Astrocyte (in vitro differentiated cells and primary cell): ENCODE measurements at regions not wholly inside any gene's neighbourhood (a gene's known extent, or its start where the extent isn't known, plus 50 kb on each side); places are given as distances from the start of the nearest gene placed in this dataset.
"Not testable (repeated sequence)": the region's sequence is repeated elsewhere in the genome, so short reads cannot be mapped to it uniquely, and the experiment has no call there.

Experiments used
- DNase-seq: peaks from one replicate; pipeline ENCODE4 v3.0.0-alpha.2; 2010; ENCODE audit warnings: low read depth
- FAIRE-seq: peaks from 2 replicates; lab custom pipeline; 2011; peaks lifted over from hg19 to GRCh38; lab: Jason Lieb, UNC
- H2AFZ ChIP-seq: 2 replicates; pipeline ENCODE4 v1.6.0; 2012; ENCODE audit warnings: low read depth, low read length, inconsistent platforms
- H3K27ac ChIP-seq: 2 replicates; pipeline ENCODE4 v1.5.1; 2011; ENCODE audit warnings: low read depth, low read length, inconsistent platforms
- H3K27me3 ChIP-seq: 2 replicates; pipeline ENCODE4 v1.6.0; 2011; ENCODE audit warnings: low read length, inconsistent platforms; ENCODE audit not compliant: insufficient read depth
- H3K36me3 ChIP-seq: 2 replicates; pipeline ENCODE4 v1.5.1; 2011; ENCODE audit warnings: low read length, inconsistent platforms; ENCODE audit not compliant: insufficient read depth
- H3K4me1 ChIP-seq: 2 replicates; pipeline ENCODE4 v1.5.1; 2011; ENCODE audit warnings: low read length, inconsistent platforms; ENCODE audit not compliant: insufficient read depth
- H3K4me2 ChIP-seq: 2 replicates; pipeline ENCODE4 v1.6.0; 2012; ENCODE audit warnings: low read length, inconsistent platforms
- H3K4me3 ChIP-seq: 2 replicates; pipeline ENCODE4 v1.5.1; 2011; ENCODE audit warnings: low read depth, mild to moderate bottlenecking, low read length, inconsistent platforms; ENCODE audit not compliant: insufficient read depth
- H3K79me2 ChIP-seq: 2 replicates; pipeline ENCODE4 v1.6.0; 2012; ENCODE audit warnings: mild to moderate bottlenecking, low read length, inconsistent platforms; ENCODE audit not compliant: insufficient read depth
- H3K9ac ChIP-seq: 2 replicates; pipeline ENCODE4 v1.6.0; 2012; ENCODE audit warnings: mild to moderate bottlenecking, low read length, inconsistent platforms
- H3K9me3 ChIP-seq: 2 replicates; pipeline ENCODE4 v1.5.1; 2012; ENCODE audit warnings: low read depth, mild to moderate bottlenecking, low read length, inconsistent platforms; ENCODE audit not compliant: insufficient read depth
- H4K20me1 ChIP-seq: 2 replicates; pipeline ENCODE4 v1.6.0; 2012; ENCODE audit warnings: low read length, inconsistent platforms; ENCODE audit not compliant: insufficient read depth
- H3K27ac Mint-ChIP-seq: one replicate; pipeline ENCODE4 v1.8.0; 2021; ENCODE audit warnings: mild to moderate bottlenecking, mixed read lengths; ENCODE audit not compliant: unreplicated experiment
- H3K27me3 Mint-ChIP-seq: one replicate; pipeline ENCODE4 v1.8.0; 2021; ENCODE audit warnings: low read depth, mixed read lengths; ENCODE audit not compliant: unreplicated experiment
- H3K36me3 Mint-ChIP-seq: one replicate; pipeline ENCODE4 v1.8.0; 2021; ENCODE audit warnings: low read depth, mixed read lengths; ENCODE audit not compliant: unreplicated experiment
- H3K4me1 Mint-ChIP-seq: one replicate; pipeline ENCODE4 v1.8.0; 2021; ENCODE audit warnings: low read depth, mixed read lengths; ENCODE audit not compliant: unreplicated experiment
- H3K4me3 Mint-ChIP-seq: one replicate; pipeline ENCODE4 v1.8.0; 2021; ENCODE audit warnings: mild to moderate bottlenecking, moderate library complexity, mixed read lengths; ENCODE audit not compliant: unreplicated experiment
- H3K9me3 Mint-ChIP-seq: one replicate; pipeline ENCODE4 v1.8.0; 2021; ENCODE audit warnings: mild to moderate bottlenecking, mixed read lengths; ENCODE audit not compliant: unreplicated experiment
- EZH2 ChIP-seq: IDR thresholded peaks from 2 replicates; pipeline ENCODE4 v1.6.1; 2012; ENCODE audit warnings: mild to moderate bottlenecking, low read length, inconsistent platforms; ENCODE audit not compliant: insufficient read depth
- TF ChIP-seq, protein P1 (sequence below): IDR thresholded peaks from 2 replicates; pipeline ENCODE4 v1.5.1; 2011; ENCODE audit warnings: low read depth, mild to moderate bottlenecking, inconsistent platforms, low read length, moderate library complexity; ENCODE audit not compliant: insufficient read depth

DNA sequence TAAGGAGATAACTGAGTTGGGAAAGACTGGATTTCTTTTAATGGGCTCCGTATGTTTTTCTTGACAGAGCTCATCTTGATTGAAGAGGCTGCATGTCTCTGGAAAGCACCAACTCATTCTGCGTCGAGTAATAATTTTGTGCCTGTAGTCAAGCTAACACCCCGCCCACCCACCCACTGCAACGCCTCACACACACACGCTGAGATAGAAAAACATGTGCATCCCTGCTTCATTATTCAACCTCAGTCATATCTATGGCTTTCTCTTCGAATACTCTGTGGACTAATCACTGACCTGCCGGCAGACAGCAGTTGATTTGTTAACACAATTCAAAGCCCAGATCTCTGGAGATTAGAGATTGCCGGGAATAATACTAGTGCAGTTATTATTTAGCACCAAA is 220.2 kb upstream of the TOM1L1 start:
- no peaks in the 10 kb centered on the region for H3K9me3 Mint-ChIP-seq
- H3K27me3 ChIP-seq: no peaks in the 10 kb centered on the region
- H2AFZ ChIP-seq: no peak overlapping the region
- H3K4me1 ChIP-seq: no peaks in the 10 kb centered on the region
- DNase-seq (no peak), FAIRE-seq (no peak)
- no peak overlapping the region for H3K27ac Mint-ChIP-seq
- H3K4me3 ChIP-seq: no peak overlapping the region
- H3K27me3 Mint-ChIP-seq: no peaks in the 10 kb centered on the region
- H3K9ac ChIP-seq: no peak overlapping the region
- H3K36me3 ChIP-seq: no peaks in the 10 kb centered on the region
- H3K4me2 ChIP-seq: no peak overlapping the region
- H3K4me1 Mint-ChIP-seq: no peaks in the 10 kb centered on the region
- no peaks in the 10 kb centered on the region for H3K36me3 Mint-ChIP-seq
- no peak overlapping the region for H3K27ac ChIP-seq
- H3K79me2 ChIP-seq: no peaks in the 10 kb centered on the region
- H3K9me3 ChIP-seq: peaks cover 4% of the 10 kb centered on the region
- no peak overlapping the region for H3K4me3 Mint-ChIP-seq
- no peaks in the 10 kb centered on the region for H4K20me1 ChIP-seq
- TF ChIP-seq, protein P1, sequence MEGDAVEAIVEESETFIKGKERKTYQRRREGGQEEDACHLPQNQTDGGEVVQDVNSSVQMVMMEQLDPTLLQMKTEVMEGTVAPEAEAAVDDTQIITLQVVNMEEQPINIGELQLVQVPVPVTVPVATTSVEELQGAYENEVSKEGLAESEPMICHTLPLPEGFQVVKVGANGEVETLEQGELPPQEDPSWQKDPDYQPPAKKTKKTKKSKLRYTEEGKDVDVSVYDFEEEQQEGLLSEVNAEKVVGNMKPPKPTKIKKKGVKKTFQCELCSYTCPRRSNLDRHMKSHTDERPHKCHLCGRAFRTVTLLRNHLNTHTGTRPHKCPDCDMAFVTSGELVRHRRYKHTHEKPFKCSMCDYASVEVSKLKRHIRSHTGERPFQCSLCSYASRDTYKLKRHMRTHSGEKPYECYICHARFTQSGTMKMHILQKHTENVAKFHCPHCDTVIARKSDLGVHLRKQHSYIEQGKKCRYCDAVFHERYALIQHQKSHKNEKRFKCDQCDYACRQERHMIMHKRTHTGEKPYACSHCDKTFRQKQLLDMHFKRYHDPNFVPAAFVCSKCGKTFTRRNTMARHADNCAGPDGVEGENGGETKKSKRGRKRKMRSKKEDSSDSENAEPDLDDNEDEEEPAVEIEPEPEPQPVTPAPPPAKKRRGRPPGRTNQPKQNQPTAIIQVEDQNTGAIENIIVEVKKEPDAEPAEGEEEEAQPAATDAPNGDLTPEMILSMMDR: no peak
- TF ChIP-seq EZH2: no peak

DNA sequence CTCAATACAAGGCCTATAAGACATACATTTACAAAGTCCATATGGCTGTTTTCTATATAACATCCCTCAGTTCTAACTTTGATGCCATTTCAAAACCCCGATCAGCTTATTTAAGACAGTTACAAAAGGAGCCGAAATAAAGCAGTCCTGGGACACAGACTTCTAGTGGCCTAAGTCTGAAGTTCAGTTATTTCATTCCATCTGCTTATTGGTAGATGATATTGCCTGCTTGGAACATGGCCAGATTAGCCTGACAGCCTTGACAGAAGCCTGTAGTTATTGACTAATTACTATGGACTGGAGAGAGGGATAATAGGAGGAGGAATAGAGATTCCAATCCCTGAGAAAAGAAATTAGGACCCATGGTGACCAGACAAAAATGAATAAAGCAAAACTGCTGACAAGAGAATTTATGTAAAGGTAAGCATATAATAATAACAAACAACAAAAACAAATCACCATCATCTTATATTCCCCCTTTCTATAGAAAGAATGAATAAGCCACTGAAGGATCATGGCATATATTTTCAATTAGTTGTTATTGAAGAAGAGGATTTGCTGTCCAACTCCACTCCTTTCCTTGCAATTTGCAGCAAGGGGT is 206.3 kb upstream of the TOM1L1 start:
- no peak overlapping the region for H3K9ac ChIP-seq
- no peak overlapping the region for H3K4me3 ChIP-seq
- H3K27me3 ChIP-seq: no peaks in the 10 kb centered on the region
- no peaks in the 10 kb centered on the region for H3K4me1 ChIP-seq
- H3K27ac ChIP-seq: no peak overlapping the region
- FAIRE-seq: no peak
- Mint-ChIP-seq H3K9me3 (peaks cover 2% of the 10 kb centered on the region), H3K27ac (no peak overlapping the region), H3K36me3 (no peaks in the 10 kb centered on the region), H3K4me3 (no peak overlapping the region), H3K27me3 (no peaks in the 10 kb centered on the region), H3K4me1 (no peaks in the 10 kb centered on the region)
- H4K20me1 ChIP-seq: no peaks in the 10 kb centered on the region
- H3K79me2 ChIP-seq: no peaks in the 10 kb centered on the region
- H2AFZ ChIP-seq: no peak overlapping the region
- H3K4me2 ChIP-seq: no peak overlapping the region
- TF ChIP-seq, protein P1: no peak
- no peak for TF ChIP-seq EZH2
- DNase-seq: no peak
- H3K9me3 ChIP-seq: no peaks in the 10 kb centered on the region
- no peaks in the 10 kb centered on the region for H3K36me3 ChIP-seq

DNA sequence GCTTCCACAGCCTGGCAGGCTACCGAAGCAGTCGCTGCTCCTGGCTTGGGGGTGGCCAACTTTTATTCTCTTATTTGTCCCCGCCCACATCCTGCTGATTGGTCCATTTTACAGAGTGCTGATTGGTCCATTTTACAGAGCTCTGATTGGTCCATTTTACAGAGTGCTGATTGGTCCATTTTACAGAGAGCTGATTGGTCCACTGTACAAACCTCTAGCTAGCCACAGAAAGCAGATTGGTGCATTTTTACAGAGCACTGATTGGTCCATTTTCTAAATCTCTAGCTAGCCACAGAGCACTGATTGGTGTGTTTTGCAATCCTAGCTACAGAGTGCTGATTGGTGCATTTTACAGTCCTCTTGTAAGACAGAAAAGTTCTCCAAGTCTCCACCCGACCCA is 187.9 kb upstream of the TOM1L1 start:
- not testable (repeated sequence) for H3K27ac Mint-ChIP-seq, H3K4me3 Mint-ChIP-seq, H3K36me3 Mint-ChIP-seq, H3K27me3 ChIP-seq, H4K20me1 ChIP-seq, H3K4me3 ChIP-seq, H3K4me1 Mint-ChIP-seq, H3K27me3 Mint-ChIP-seq, H3K79me2 ChIP-seq, H3K36me3 ChIP-seq, H3K9ac ChIP-seq, H3K9me3 ChIP-seq, H2AFZ ChIP-seq, FAIRE-seq, H3K9me3 Mint-ChIP-seq, H3K27ac ChIP-seq, H3K4me1 ChIP-seq, DNase-seq, H3K4me2 ChIP-seq
